BLaER1 treated with 17β-estradiol and CSF1 and Interleukin-3, amounts not matched to agents 10 nM and 100 nM (cell line): ENCODE measurements at regions not wholly inside any gene's neighbourhood (a gene's known extent, or its start where the extent isn't known, plus 50 kb on each side); places are given as distances from the start of the nearest gene placed in this dataset.
A peak's percentile ranks its signal among the peaks of the same experiment; 100 is the strongest.

ENCODE experiments used
- H3K27ac ChIP-seq, 11 experiments: shearing (Covaris generic); formaldehyde crosslinking; 2 replicates each; pipeline ENCODE4 v1.8.1; 2022
- H3K27me3 ChIP-seq, 11 experiments: shearing (Covaris generic); formaldehyde crosslinking; 2 replicates each; pipeline ENCODE4 v1.8.1; 2022
- H3K36me3 ChIP-seq, 11 experiments: shearing (Covaris generic); formaldehyde crosslinking; 2 replicates each; pipeline ENCODE4 v1.8.1; 2022
- H3K4me1 ChIP-seq, 10 experiments: shearing (Covaris generic); formaldehyde crosslinking; 2 replicates each; pipeline ENCODE4 v1.8.1; 2022
- H3K4me2 ChIP-seq, 11 experiments: shearing (Covaris generic); formaldehyde crosslinking; 2 replicates each; pipeline ENCODE4 v1.8.1; 2022
- H3K4me3 ChIP-seq, 10 experiments: shearing (Covaris generic); formaldehyde crosslinking; 2 replicates each; pipeline ENCODE4 v1.8.1; 2022
- H3K9ac ChIP-seq, 11 experiments: shearing (Covaris generic); formaldehyde crosslinking; 2 replicates each; pipeline ENCODE4 v1.8.1; 2022
- H3K9me3 ChIP-seq, 11 experiments: shearing (Covaris generic); formaldehyde crosslinking; replicated peaks in 1 of 11; 2 replicates each; pipeline ENCODE4 v1.8.1; 2022
- H4K20me1 ChIP-seq, 11 experiments: shearing (Covaris generic); formaldehyde crosslinking; 2 replicates each; pipeline ENCODE4 v1.8.1; 2022
- Cebpa-rat ChIP-seq, 11 experiments: shearing (Covaris generic); IDR thresholded peaks; 2 replicates each; pipeline ENCODE4 v1.8.1; 2022

DNA sequence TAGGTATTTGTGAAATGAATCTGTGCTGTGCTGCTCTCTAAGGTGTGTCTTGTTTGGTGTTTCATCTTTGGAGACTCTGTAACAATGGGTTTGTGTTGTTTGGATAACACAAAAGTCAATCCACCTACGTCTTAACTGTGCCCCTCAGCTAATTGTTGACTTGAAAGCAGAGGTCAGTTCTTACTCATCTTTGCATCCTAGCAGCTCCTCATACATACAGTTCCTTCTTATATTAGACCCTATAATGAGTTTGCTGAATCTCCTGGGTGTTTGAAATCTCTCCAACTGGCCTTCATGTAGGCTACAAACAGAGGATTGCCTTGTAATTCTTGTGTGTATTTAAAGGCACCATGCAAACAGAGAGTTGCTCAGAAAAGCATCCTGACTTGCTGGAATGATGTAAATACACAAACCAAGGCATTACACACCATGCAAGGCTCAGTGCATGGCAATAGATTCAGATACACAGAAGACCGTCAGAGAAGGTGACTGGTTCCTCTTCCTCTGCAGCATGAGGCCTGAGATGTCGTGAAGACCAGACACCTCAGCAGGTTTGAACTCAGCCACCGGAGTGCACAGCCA lies 220.0 kb upstream of the JADE1 start:
- no peak overlapping the region for H3K9ac ChIP-seq
- no peaks in the 10 kb centered on the region for H3K36me3 ChIP-seq
- H3K27me3 ChIP-seq: no peaks in the 10 kb centered on the region
- no peaks in the 10 kb centered on the region for H4K20me1 ChIP-seq
- peaks cover 0 to 10% (median 0%) of the 10 kb centered on the region in 11 experiments; a peak in 2 of 22 replicates for H3K9me3 ChIP-seq
- no peak for TF ChIP-seq Cebpa-rat (IDR thresholded peaks at IDR 0.05)
- no peak overlapping the region for H3K4me2 ChIP-seq
- no peak overlapping the region for H3K4me3 ChIP-seq
- H3K4me1 ChIP-seq: no peaks in the 10 kb centered on the region
- H3K27ac ChIP-seq: no peak overlapping the region

DNA sequence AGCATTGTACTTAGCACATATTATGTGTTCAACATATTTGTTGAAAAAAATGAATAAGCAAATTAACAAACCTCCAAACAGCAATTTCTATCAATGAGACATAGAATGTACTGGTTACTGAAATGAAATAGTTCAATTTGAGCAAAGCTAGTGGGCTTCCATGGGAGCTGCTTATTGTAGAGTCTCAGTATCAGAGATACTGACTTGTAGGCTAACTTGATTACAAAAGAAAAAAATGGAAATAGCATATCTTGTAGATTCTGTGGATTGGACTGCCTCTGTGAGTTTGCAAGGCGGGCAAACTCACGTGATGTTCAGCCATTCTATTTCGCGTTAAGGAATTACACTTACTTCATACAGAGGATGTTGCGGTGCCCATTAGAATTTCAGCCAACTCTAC lies 222.1 kb upstream of the JADE1 start:
- H3K9me3 ChIP-seq: no peaks in the 10 kb centered on the region
- H3K9ac ChIP-seq: no peak overlapping the region
- no peaks in the 10 kb centered on the region for H3K36me3 ChIP-seq
- H3K27ac ChIP-seq: no peak overlapping the region
- H3K27me3 ChIP-seq: no peaks in the 10 kb centered on the region
- TF ChIP-seq Cebpa-rat (IDR thresholded peaks at IDR 0.05): no peak
- H3K4me3 ChIP-seq: no peak overlapping the region
- no peaks in the 10 kb centered on the region for H4K20me1 ChIP-seq
- no peak overlapping the region for H3K4me2 ChIP-seq
- no peaks in the 10 kb centered on the region for H3K4me1 ChIP-seq

- Histone ChIP-seq H3K27me3 (no peaks in the 10 kb centered on the region), H3K9ac (no peak overlapping the region), H3K4me3 (no peak overlapping the region), H3K27ac (no peak overlapping the region), H3K36me3 (no peaks in the 10 kb centered on the region), H3K4me2 (no peak overlapping the region), H3K9me3 (no peaks in the 10 kb centered on the region), H4K20me1 (no peaks in the 10 kb centered on the region), H3K4me1 (no peaks in the 10 kb centered on the region)
- TF ChIP-seq Cebpa-rat (IDR thresholded peaks at IDR 0.05): no peak
Observed at GRCh38 chr4:128583753-128584712, 225.5 kb upstream of the JADE1 start.

DNA sequence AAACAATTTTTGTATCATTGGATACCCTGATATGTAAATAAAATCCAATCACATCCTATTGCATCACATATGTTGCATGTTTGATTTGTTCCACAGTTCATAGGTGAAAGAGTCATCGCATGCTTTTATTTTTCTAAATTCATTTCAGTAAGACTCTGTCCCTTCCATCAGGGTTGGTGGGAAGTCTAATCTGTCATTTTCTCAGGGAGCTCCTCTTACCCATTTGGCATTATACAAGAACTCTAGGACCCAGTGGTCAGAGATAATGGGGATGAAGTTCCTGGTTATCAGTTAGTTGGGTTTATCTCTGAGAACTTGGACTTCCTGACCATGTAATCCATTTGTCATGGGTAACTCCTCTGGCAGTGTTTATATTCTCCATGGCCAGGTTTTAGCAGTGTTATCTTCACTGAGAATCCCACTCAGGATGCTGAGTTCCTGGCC lies 227.1 kb upstream of the JADE1 start:
- H3K4me1 ChIP-seq: no peaks in the 10 kb centered on the region
- no peak overlapping the region for H3K27ac ChIP-seq
- no peaks in the 10 kb centered on the region for H3K36me3 ChIP-seq
- H3K9ac ChIP-seq: no peak overlapping the region
- no peak for TF ChIP-seq Cebpa-rat (IDR thresholded peaks at IDR 0.05)
- no peaks in the 10 kb centered on the region for H3K27me3 ChIP-seq
- no peak overlapping the region for H3K4me2 ChIP-seq
- no peak overlapping the region for H3K4me3 ChIP-seq
- no peaks in the 10 kb centered on the region for H4K20me1 ChIP-seq
- H3K9me3 ChIP-seq: no peaks in the 10 kb centered on the region

DNA sequence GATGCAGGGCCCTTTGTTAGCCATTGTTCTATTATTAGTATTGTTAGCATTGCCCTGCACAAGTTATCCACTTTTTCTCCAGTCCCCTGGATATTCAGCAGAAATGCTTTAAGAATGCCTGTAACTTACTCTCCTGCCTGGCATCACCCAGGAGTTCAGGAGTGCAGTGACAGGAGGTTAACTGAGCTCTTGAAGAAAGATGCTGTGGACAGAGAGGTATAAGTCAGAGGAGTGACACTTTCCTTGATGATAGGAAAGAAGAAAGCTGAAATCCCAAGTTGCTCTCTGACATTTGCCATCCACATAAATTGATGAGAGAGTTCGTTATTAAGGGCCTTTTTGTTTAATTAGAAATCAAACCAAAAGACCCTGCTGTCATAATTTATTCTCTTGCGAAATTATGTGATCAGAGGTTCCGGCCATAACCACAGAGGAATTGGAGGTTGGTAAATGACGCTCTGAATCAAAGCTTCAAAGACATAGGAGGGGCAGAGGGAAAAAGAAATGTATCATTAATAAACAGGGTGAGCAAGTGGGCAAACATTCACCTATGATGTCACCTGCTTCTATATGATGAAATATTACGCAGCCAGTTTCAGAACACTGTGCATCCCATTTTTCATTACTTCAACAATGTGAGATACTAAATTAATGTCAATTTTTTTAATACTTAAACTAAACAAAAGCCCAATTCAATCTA lies 230.2 kb upstream of the JADE1 start:
- Histone ChIP-seq H3K27me3 (no peaks in the 10 kb centered on the region), H3K9ac (no peak overlapping the region), H3K4me2 (no peak overlapping the region), H4K20me1 (no peaks in the 10 kb centered on the region), H3K4me3 (no peak overlapping the region), H3K4me1 (no peaks in the 10 kb centered on the region), H3K9me3 (no peaks in the 10 kb centered on the region), H3K27ac (no peak overlapping the region), H3K36me3 (no peaks in the 10 kb centered on the region)
- TF ChIP-seq Cebpa-rat (IDR thresholded peaks at IDR 0.05): 0 out of 22 replicates have a peak, but pooled peaks of 1 of the 11 experiments have one; percentile 20

DNA sequence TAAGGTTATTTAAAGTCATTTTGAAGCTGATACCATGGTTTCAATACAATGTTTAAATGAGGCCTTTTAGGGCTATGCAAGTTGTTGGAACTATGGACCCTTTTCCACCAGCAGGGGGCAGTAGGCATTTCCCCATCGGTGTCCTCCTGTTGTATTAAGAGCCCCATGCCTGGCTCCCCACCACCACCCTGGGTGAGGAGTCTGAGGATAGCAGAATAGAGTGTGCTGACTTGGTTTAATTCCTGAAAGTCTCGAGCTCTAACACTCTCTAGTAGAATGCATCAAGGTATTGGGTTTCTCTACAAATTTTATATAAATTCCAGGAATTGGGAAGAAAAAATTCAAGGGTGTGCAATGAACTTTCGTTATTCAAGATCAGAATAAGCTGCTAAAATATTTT lies 234.8 kb upstream of the JADE1 start:
- no peak for TF ChIP-seq Cebpa-rat (IDR thresholded peaks at IDR 0.05)
- Histone ChIP-seq H4K20me1 (no peaks in the 10 kb centered on the region), H3K4me3 (no peak overlapping the region), H3K27me3 (no peaks in the 10 kb centered on the region), H3K9ac (no peak overlapping the region), H3K27ac (no peak overlapping the region), H3K9me3 (no peaks in the 10 kb centered on the region), H3K36me3 (no peaks in the 10 kb centered on the region), H3K4me1 (peaks cover 0 to 37% (median 11%) of the 10 kb centered on the region in 10 experiments; a peak in 10 of 20 replicates), H3K4me2 (no peak overlapping the region)

DNA sequence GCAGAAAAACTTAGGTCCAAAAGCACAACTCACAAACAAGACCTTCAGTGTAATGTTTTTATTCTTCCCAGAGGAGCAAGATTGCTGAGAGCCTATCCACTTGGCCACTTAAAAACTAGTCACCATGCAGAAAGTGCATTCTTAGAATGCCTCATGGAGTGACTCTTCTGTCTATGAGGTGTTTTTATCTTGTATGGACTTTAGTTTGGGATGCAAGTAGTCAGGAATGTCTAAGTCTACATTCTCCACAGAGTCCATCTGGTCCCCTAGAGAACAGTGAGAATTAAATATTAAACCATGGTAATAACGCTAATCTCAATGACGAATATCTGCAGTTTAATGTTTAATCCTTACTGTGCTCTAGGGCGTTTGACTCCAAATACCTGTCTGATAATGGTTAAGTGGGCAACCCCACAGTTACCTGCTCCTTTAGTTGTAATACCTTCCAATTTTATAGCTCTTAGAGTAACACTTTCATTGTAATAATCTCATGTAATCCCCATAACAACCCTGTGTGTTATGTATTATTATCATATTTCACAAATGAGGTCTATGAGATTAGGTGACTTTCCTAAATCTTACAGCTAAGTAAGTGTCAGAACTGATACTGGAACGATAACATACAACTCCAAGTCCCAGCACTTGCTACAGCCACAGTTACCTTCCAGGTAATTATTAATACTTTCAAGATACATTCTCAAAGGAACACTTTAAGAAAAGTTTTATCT lies 235.6 kb upstream of the JADE1 start:
- peaks cover 0 to 44% (median 11%) of the 10 kb centered on the region in 10 experiments; a peak in 10 of 20 replicates for H3K4me1 ChIP-seq
- H4K20me1 ChIP-seq: no peaks in the 10 kb centered on the region
- no peak overlapping the region for H3K27ac ChIP-seq
- H3K27me3 ChIP-seq: no peaks in the 10 kb centered on the region
- TF ChIP-seq Cebpa-rat (IDR thresholded peaks at IDR 0.05): no peak
- no peaks in the 10 kb centered on the region for H3K36me3 ChIP-seq
- no peaks in the 10 kb centered on the region for H3K9me3 ChIP-seq
- H3K4me3 ChIP-seq: no peak overlapping the region
- H3K4me2 ChIP-seq: peak overlapping the region in 1 of 11 experiments; percentile 61; a peak in 1 of 22 replicates
- H3K9ac ChIP-seq: no peak overlapping the region

- Histone ChIP-seq H3K9ac (no peak overlapping the region), H3K27me3 (no peaks in the 10 kb centered on the region), H3K4me1 (peaks cover 0 to 49% (median 11%) of the 10 kb centered on the region in 10 experiments; a peak in 10 of 20 replicates), H3K36me3 (no peaks in the 10 kb centered on the region), H3K4me2 (peak overlapping the region in 3 of 11 experiments; percentile 61 to 75 (median 65); a peak in 6 of 22 replicates), H3K27ac (peak overlapping the region in 2 of 11 experiments; percentile 5 to 69; a peak in 4 of 22 replicates), H4K20me1 (no peaks in the 10 kb centered on the region), H3K4me3 (no peak overlapping the region), H3K9me3 (no peaks in the 10 kb centered on the region)
- no peak for TF ChIP-seq Cebpa-rat (IDR thresholded peaks at IDR 0.05)
Observed at GRCh38 chr4:128572778-128573241, 236.7 kb upstream of the JADE1 start.
